Thoracic aorta (tissue), 2 donors: ENCODE measurements at regions not wholly inside any gene's neighbourhood (a gene's known extent, or its start where the extent isn't known, plus 50 kb on each side); places are given as distances from the start of the nearest gene placed in this dataset.
"Not testable (repeated sequence)": the region's sequence is repeated elsewhere in the genome, so short reads cannot be mapped to it uniquely, and the experiment has no call there.

Experiments
- ATAC-seq: fragments of 150-250 bp; one replicate; pipeline ENCODE4 v1.8.0; 2017; ENCODE audit warnings: low read depth; ENCODE audit not compliant: insufficient number of reproducible peaks, low FRiP score
- DNase-seq: peaks from one replicate; pipeline ENCODE4 v3.0.0-alpha.2; 2020; ENCODE audit warnings: low spot score
- H3K27ac ChIP-seq, 2 donors: fragments of 200-600 bp; sonication (generic); 1 replicate in 1 of 2; 2 replicates in 1 of 2; pipeline ENCODE4 v1.5.1; 2016; ENCODE audit warnings: mild to moderate bottlenecking in 2 of 2, moderate library complexity in 2 of 2
- H3K27me3 ChIP-seq: fragments of 200-600 bp; sonication (generic); replicated peaks from 2 replicates; pipeline ENCODE4 v1.6.0; 2016; ENCODE audit warnings: mild to moderate bottlenecking; ENCODE audit not compliant: insufficient read depth
- H3K36me3 ChIP-seq: fragments of 200-600 bp; sonication (generic); one replicate; pipeline ENCODE4 v1.5.1; 2016
- H3K4me1 ChIP-seq, 2 donors: fragments of 200-600 bp; sonication (generic); 1 replicate in 1 of 2; 2 replicates in 1 of 2; pipeline versions ENCODE4 v1.5.1 to v1.6.0; 2016; ENCODE audit warnings: low read depth in 2 of 2, mild to moderate bottlenecking in 1 of 2; ENCODE audit not compliant: control insufficient read depth in 1 of 2
- H3K4me3 ChIP-seq: fragments of 200-600 bp; sonication (generic); 2 replicates; pipeline ENCODE4 v1.5.1; 2016; ENCODE audit warnings: mild to moderate bottlenecking
- H3K9me3 ChIP-seq: fragments of 200-600 bp; sonication (generic); 2 replicates; pipeline ENCODE4 v1.5.1; 2016
- CTCF ChIP-seq: fragments of 200-600 bp; sonication (generic); IDR thresholded peaks from one replicate; pipeline ENCODE4 v1.5.1; 2019; ENCODE audit warnings: antibody characterized with exemption

GRCh38 chr11:38900211-38900610 is 2302.2 kb upstream of the RAG2 start:
- no peak for TF ChIP-seq CTCF

DNA sequence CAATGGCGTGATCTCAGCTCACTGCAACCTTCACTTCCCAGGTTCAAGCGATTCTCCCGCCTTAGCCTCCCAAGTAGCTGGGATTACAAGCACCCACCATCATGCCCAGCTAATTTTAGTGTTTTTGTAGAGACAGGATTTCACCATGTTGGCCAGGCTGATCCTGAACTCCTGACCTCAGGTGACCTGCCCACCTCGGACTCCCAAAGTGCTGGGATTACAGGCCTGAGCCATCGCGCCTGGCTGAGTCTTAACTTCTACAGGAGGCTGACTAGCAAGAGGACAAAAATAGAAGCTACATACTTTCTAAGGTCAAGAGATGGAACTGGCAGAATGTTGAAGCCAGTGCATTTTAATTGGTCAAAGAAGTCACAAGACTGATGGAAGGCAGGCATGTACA is 2296.2 kb upstream of the RAG2 start:
- H3K4me3 ChIP-seq, H3K36me3 ChIP-seq, H3K27me3 ChIP-seq, H3K4me1 ChIP-seq, DNase-seq, H3K9me3 ChIP-seq, H3K27ac ChIP-seq, ATAC-seq: not testable (repeated sequence)

More at GRCh38 chr11:38900211-38900610, 2302.2 kb upstream of the RAG2 start:
- no peaks in the 10 kb centered on the region for H3K4me1 ChIP-seq
- H3K27ac ChIP-seq, result no peak overlapping the region
- no peak for ATAC-seq
- no peaks in the 10 kb centered on the region for H3K9me3 ChIP-seq
- no peak overlapping the region for H3K4me3 ChIP-seq
- no peaks in the 10 kb centered on the region for H3K27me3 ChIP-seq
- H3K36me3 ChIP-seq, result no peaks in the 10 kb centered on the region
- DNase-seq, result no peak

GRCh38 chr11:38884145-38884865 is 2286.3 kb upstream of the RAG2 start:
- no peak for DNase-seq
- H3K4me3 ChIP-seq, result no peak overlapping the region
- H3K4me1 ChIP-seq, result no peaks in the 10 kb centered on the region
- H3K27ac ChIP-seq, result no peak overlapping the region
- TF ChIP-seq CTCF, result no peak
- no peaks in the 10 kb centered on the region for H3K36me3 ChIP-seq
- H3K9me3 ChIP-seq, result no peaks in the 10 kb centered on the region
- H3K27me3 ChIP-seq, result no peaks in the 10 kb centered on the region
- no peak for ATAC-seq

- no peaks in the 10 kb centered on the region for H3K27me3 ChIP-seq
- H3K27ac ChIP-seq, result no peak overlapping the region
- no peaks in the 10 kb centered on the region for H3K4me1 ChIP-seq
- H3K36me3 ChIP-seq, result no peaks in the 10 kb centered on the region
- DNase-seq, result no peak
- ATAC-seq, result no peak
- H3K4me3 ChIP-seq, result no peak overlapping the region
- no peak for TF ChIP-seq CTCF
- no peaks in the 10 kb centered on the region for H3K9me3 ChIP-seq
Observed at GRCh38 chr11:38867338-38867737, 2269.3 kb upstream of the RAG2 start.

DNA sequence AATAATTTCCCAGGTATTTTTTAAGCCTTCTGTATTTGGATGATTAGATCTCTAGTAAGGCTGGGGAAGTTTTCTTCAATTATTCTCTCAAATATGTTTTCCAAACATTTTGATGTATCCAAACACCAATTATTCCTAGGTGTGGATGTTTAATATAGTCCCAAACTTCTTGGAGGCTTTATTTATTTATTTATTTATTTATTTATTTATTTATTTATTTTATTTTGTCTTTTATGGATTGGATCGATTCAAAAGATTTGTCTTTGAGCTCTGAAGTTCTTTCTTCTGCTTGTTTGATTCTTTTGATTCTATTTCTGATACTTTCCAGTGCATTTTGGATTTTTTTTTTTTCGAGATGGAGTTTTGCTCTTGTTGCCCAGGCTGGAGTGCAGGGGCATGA is 2267.9 kb upstream of the RAG2 start:
- DNase-seq (no peak), ATAC-seq (no peak)
- no peak overlapping the region for H3K4me3 ChIP-seq
- no peaks in the 10 kb centered on the region for H3K27me3 ChIP-seq
- no peaks in the 10 kb centered on the region for H3K9me3 ChIP-seq
- no peak for TF ChIP-seq CTCF
- H3K27ac ChIP-seq, result no peak overlapping the region
- H3K36me3 ChIP-seq, result no peaks in the 10 kb centered on the region
- no peaks in the 10 kb centered on the region for H3K4me1 ChIP-seq

DNA sequence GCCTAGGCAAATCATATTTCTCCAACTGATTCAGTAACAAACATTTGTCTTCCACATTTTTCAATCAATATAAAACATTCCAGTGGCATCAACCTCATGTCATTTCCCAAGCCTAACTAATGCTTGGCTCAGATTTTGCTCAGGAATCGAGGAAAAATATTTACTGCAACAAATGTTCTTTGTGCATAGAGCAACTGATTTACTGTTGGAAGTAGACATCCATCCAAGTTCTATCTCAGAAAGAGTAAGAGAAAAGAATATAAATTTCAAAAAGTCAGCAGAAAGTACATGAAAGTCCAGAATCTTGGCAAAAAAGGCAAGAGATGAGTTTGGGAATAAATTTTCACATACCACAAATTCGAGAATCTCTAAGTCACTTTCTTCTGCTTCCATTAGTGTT is 2245.0 kb upstream of the RAG2 start:
- ATAC-seq, result no peak
- Histone ChIP-seq H3K9me3 (no peaks in the 10 kb centered on the region), H3K27me3 (no peaks in the 10 kb centered on the region), H3K36me3 (no peaks in the 10 kb centered on the region), H3K27ac (no peak overlapping the region), H3K4me3 (no peak overlapping the region), H3K4me1 (no peaks in the 10 kb centered on the region)
- DNase-seq, result no peak
- no peak for TF ChIP-seq CTCF
